ENCODE measurements at regions not wholly inside any gene's neighbourhood (a gene's known extent, or its start where the extent isn't known, plus 50 kb on each side); places are given as distances from the start of the nearest gene placed in this dataset.

DNA sequence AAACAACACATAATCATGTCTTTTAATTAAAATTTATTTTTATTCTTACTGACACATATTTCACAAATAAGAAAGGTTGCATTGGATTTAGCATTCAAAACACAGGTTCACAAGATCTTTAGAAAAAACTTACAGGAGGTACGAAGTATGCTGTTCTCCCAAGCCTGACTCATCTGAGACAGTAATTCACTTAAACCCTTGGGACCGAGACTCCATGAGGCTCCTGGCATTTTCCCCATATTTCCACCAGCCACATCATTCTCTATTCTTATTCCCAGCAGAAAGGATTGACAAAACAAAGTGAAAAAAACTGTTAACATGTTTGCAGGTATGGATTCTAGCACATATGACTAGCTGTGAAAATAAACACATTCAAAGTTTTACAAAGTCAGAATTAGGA, 52.6 kb downstream of the CNTN3 start:
- TF ChIP-seq, protein P1, sequence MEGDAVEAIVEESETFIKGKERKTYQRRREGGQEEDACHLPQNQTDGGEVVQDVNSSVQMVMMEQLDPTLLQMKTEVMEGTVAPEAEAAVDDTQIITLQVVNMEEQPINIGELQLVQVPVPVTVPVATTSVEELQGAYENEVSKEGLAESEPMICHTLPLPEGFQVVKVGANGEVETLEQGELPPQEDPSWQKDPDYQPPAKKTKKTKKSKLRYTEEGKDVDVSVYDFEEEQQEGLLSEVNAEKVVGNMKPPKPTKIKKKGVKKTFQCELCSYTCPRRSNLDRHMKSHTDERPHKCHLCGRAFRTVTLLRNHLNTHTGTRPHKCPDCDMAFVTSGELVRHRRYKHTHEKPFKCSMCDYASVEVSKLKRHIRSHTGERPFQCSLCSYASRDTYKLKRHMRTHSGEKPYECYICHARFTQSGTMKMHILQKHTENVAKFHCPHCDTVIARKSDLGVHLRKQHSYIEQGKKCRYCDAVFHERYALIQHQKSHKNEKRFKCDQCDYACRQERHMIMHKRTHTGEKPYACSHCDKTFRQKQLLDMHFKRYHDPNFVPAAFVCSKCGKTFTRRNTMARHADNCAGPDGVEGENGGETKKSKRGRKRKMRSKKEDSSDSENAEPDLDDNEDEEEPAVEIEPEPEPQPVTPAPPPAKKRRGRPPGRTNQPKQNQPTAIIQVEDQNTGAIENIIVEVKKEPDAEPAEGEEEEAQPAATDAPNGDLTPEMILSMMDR (IDR thresholded peaks at IDR 0.05) = no peak
- no peak for TF ChIP-seq POLR2A (IDR thresholded peaks at IDR 0.05)

All from esophagus squamous epithelium (tissue), 4 donors.